HG03039 (cell line): ENCODE measurements at regions not wholly inside any gene's neighbourhood (a gene's known extent, or its start where the extent isn't known, plus 50 kb on each side); places are given as distances from the start of the nearest gene placed in this dataset.

Experiments
- ATAC-seq: cut with Tn5 transposase; IDR thresholded peaks from one replicate; pipeline ENCODE4 v1.9.1; 2021; ENCODE audit warnings: mild to moderate bottlenecking, moderate library complexity; ENCODE audit not compliant: unreplicated experiment

DNA sequence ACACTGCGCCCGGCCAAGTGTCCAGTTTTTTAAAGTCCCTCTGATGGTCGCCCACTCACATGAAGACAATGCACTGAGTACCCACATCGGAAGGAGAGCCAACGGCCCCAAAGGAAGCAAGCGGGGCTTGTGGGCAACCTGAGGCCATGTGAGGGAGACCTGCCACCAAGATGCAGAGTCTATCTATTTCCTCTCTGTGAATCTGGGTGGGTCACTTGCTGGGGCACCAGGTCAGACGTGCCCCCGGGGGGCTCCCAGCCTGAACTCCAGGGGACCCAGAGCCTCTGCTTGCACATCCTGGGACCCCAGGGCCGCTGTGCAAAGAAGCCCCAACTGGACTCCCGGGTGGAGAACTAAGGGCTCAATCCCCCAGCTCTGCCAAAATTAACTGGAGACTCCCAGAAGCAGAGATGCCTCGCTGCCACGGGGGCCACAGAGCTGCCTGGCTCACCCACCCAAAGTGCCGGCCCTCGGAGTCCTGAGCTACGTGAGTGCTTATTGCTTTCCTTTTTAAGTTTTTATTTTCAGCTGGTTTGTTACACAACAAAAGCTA is 106.4 kb downstream of the BRD1 start:
- no peak for ATAC-seq

DNA sequence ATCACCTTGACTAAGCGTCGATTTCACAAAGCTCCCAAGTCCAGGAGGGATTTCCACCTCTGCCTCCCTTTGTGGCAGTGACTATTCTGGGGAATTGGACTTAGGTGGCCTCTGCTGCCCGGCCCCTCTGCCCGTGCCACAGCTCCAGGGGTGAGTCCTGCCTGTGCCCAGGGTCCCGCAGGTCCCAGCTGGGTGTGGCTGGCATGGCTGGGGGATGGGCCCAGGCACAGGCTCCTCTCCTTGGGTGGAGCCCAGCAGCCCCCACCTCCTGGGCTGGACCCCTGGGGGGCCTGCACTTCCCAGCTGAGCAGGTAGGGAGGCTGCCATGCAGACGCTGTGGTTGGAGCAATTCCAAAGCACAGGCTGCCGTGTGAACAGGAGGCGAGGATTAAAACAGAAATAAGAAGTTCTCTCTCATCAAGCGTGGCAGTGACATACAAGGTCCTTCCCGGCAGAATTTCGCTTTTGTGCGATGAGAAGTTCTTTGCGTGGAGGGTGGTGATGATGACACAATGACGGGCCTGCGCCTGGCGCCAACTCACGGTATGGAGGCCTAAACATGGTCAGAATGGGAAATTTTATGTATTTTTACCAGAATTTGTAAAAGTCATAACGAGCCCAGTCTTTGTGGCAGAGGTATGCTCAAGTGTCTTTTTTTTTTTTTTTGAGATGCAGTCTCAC is 107.3 kb downstream of the BRD1 start:
- ATAC-seq = no peak

DNA sequence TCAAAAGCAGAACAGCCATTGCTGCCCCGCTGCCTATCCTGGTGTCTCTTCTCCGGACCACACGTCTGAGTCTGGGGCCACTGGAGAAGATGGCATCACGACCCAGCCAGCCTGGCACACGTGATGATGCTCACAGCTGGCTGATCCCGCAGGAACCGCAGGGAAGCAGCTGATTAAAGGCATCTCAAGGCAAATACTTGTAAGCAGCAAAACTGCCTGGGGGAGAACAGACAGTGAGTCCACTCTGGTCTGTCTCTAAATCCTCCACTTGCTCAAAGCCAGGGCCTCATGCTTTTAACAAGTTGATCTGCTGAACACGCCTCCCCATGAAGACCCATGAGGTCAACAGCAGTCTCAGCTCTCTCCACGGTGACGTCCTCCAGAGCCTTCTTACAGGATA is 108.6 kb downstream of the BRD1 start:
- no peak for ATAC-seq

DNA sequence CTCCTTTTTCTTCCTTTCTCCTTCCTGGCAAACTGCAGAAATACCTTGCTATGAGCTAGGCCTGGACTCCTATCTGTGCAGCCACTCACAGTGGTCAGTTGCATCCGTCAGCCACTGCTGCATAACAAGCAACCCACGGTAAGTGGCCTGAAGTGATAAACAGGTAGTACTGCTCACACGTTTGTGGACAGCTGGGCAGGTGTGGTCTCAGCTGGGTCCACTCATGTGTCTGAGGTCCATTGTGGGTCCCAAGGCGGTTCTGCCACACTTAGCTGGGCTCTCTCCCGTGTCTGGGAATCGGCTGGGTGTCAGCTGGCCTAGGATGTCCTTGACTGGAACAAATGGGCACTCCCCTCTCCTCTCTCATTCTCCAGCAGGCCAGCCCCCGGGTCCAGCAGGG is 109.3 kb downstream of the BRD1 start:
- ATAC-seq = no peak

DNA sequence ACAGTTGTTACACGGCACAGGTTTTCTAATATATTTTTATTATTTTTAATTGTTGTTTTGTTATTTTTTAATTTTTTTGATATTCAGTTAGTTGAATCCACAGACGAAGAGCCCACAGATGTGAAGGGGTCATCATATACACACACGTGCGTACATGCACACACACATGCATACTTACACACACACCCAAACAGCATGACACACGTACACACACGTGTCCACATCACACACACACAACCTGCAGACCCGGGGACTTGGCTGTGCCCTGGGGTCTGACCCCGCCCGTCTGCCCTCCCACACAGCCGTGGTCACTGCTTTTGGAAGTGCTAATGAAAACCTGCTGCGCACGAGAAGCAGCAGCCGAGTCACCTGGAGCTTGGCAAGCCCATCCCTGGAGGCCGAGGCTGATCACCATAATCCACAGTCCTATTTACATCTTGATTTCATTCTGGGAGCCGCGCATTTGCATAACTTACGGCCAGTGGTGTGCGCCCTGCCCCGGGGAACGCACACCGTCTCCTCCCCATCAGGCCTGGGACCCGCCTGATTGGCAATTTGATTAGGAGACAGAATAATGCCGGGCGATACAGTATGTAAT is 110.3 kb downstream of the BRD1 start:
- ATAC-seq = no peak

DNA sequence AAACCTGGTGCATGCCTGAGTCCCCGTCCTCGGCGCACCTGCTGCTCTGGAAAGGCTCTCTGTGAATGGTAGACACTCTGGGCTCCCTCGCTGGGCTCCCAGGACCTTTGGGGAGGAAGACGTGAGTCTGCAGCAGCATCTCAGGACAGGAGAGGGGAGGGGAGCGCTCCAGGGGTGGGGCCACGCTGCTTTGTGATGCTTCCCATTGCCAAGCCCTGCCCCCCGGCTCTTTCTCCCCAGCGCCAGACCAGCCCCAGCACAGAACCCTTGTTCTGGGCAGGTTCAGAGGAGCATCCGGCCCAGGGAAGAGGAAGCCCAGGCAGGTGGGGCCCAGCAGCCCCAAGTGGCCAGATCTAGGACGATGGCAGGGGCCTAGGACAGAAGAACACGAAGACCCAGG is 111.2 kb downstream of the BRD1 start:
- ATAC-seq = no peak

DNA sequence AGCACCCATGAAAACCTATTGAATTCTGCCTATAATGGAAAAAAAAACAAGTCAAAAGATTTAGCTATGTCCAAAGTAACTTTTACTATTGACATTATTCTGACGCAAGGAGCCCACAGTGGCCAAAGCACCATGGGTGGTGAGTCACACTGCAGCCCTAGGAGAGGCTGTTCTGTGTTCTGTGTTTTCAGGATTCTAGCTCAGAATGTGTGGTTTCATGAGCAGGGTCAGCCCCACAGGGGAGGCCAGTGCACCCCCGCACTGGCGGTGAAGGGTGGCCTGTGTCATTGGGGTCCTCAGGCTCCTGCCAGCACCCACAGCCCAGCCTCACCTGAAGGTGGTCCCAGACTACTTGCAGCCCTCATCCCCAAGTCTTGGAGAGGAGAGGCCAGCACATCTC is 112.2 kb downstream of the BRD1 start:
- ATAC-seq = no peak

DNA sequence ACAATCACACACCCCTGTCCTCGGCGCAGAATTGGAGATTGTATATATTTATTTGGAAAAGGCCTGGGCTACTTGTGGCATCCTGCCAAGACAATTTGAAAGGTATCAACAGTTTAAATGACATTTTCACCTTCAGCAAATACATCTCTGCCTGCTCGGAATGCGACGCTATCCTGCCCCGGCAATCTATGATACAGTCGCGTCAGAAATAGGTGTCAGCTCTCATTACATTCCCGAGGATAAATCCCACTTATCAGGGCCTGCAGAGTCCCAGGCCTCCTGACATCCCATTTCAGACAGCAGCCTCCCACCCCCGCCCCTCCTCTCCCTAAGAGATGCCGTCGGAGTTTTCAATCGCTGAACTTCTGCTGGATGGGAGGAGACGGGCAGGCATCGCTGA is 114.7 kb downstream of the BRD1 start:
- no peak for ATAC-seq

DNA sequence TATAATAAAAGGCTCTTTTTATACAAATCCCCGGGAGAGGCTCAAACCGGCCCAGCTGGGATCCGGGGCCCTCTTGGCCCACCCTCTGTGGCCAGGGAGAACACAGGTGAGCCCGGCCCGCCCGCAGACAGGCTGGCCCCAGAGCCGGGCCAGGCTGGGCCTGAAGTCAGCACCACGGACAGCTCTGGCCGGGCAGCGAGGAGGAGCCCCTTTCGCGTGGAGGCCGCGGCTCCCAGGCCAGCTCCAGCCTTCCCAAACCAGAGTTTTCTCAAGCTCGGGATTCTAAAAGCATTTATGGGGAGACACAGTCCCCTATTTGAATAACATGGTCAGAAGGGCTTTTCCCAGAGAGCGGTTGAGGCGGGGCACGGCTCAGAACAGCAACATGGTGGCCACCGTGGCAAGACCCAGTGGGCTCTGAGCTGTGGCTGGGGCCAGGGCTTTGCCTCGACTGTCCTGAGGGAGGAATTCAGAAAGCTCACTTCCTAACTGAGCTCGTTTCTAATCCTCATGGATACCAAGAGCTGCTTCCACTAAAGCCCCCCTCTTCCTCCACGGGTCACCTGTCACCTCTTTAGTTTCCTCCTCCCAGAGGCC is 115.4 kb downstream of the BRD1 start:
- ATAC-seq = no peak

DNA sequence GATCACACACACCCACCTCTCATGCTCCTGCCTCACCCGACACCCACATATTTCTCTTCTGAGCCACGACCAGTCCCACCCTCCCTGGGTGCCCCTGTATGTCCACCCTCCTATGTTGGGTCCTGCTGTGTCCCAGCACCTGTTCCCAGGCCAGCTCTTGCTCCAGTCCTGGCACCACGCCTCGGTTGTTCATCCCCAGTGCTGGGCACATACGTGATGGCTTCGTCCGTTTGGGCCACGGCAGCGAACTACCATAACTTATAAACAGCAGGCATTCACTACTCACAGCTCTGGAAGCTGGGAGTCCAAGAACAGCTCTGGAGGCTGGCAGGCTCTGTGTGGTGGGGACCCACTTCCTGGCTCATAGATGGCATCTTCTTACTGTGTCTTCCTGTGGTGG is 116.9 kb downstream of the BRD1 start:
- ATAC-seq = no peak

DNA sequence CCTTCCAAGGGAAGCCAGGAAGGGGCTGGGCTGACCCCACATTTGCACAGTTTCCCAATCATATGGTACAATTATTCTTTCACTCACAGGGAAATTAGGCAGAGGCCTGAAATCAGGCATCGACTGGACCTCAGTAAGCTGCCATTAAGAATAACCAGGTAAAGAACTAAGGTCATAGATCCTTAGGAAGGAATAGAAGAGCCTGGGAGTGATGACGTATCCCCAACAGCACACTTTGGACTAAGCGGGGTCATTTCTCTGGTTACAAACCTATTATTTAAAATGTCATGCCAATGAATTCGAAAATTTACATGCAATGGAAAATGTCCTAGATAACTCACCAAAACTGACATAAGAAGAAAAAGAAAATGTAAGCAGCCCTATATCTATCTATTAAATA is 118.2 kb downstream of the BRD1 start:
- ATAC-seq = no peak

DNA sequence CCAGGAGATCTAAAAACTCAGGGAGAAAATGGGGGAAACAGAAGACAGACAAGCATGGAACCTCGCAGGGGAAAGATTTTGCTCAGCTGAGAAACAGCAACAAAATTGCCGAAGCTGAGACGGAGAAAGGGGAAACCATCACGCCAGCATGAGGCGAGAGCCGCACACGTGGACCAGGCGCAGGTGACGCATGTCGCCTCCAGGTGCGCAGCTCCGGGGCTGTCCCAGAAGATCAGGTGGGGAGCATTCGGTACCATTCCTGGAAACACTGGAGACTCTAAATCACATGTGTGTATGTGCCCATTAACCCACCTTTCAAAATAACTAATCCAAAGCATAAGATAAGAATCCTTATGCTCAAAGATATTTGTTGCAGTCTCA is 121.7 kb downstream of the BRD1 start:
- no peak for ATAC-seq

DNA sequence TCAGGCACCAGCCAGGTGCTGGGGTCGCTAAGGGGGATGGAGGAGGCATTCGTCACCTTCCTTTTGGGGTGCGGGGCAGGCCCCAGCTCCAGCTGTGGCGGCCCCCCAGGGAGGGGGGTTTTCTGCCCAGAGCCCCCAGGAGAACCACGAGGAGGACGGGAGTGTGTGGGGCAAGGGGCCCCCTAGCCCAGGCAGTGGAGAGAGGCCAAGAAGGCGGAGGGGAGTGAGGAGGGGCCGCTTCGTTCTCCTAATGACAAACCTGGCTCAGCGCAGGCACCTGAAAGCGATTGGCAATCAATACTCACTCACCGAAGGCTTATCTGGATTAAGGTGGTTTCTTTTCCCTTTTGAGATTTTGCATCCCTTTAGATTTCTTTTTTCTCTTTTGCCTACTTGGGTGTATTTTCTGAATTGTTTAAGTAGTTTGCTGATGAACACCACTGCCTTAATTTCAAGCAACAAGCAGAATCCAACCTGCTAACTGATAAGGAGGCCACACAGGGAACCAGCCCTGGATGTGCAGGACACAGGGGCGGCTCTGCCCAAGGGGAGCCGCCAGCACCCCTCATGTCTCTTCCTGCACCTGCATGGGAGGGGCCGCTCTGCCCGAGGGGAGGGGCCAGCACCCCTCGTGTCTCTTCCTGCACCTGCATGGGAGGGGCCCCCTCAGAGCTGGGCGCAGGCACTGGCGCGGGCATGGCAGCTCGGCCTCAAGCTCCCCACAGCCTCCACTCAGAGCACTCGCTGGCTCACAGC is 122.3 kb downstream of the BRD1 start:
- ATAC-seq = no peak

DNA sequence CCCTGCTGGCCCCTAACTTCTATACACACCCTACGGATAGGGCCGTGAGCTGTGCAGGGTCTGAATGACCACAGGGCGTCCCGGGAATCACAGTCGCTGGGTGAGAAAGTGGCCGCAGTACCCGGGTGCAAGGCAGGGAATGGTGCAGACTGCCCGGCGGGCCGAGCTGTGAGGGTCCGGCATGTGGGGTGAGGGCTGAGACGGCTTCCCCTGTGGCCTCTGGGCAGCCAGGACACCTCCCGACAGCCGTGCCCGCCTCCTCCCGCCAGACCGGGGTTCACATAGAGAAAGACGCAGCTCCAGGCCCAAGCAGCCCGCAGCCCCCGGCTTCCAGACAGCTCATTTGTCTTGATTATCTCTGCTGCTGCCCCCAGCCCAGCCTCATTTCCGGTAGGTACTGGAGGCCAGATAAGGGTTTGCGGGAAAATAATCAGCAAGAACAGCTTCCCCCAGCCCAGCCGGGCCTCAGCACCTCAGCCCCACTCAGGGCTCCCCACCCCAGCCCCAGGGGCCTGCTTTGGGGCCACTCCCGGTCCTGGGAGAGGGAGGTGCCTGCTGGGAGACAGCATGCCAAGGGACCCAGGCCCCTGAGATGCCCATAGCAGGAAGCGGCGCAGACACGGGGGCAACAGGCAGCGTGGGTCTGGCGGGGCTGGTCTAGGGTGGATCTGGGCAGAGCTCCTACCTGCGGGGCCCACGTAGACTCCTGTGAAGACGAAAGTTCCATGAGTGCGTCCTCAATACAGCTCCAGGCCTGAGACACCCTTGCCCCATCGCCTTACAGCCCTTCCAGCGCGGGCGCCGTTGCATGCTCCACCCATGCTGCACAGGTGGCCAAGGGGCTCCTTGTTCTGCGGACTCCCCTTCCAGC is 123.1 kb downstream of the BRD1 start:
- ATAC-seq = no peak

DNA sequence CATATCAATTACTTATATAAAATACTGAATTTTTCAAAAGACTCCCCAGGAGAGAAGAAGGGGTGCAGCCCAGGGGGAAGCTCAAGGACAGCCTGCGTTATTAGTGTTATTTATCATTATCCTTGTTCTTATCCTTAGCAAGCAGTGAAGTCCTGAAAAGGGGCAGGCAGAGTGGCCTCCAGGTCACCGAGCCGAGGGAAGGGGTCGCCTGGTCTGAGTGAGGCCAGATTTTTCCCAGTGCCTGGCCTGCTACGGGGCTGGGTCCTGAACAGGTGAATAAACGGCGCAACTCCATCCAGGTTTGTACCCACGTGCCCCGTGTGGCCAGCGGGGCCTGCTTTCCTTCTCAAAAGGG is 123.7 kb downstream of the BRD1 start:
- no peak for ATAC-seq

DNA sequence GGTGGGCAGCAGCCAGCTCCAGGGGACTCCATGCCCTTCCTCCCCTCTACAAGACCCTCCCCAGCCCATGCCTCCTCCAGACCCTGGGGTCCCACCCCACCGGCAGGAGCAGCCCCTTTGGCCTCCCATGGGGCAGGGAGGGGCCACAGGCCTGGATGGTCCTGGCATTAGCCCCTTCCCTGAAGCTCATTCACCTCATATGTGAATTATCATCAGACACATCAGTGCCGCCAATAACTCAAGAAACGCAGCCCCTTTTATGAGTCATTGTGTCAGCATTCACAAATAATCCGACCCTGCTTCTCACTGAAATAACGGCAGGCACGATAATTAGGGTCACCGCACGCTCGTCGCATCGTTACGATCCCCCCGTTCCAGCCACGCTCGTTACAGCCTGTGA is 124.2 kb downstream of the BRD1 start:
- no peak for ATAC-seq

DNA sequence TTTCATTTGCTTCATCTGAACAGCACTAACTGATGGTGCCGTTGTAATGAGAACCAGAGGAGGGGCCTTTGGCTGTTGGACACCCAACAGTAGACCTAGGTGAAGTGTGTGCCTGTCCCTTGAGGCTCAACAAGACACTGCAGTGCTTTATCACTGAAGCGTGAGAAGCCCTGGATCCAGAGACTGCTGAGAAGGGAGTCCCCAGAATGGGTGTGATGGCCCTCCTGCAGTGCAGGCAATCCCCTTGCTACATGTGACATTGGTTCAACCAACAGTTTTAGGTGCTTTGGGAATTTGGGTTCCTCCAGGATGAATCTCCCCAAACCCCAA is 125.6 kb downstream of the BRD1 start:
- no peak for ATAC-seq

DNA sequence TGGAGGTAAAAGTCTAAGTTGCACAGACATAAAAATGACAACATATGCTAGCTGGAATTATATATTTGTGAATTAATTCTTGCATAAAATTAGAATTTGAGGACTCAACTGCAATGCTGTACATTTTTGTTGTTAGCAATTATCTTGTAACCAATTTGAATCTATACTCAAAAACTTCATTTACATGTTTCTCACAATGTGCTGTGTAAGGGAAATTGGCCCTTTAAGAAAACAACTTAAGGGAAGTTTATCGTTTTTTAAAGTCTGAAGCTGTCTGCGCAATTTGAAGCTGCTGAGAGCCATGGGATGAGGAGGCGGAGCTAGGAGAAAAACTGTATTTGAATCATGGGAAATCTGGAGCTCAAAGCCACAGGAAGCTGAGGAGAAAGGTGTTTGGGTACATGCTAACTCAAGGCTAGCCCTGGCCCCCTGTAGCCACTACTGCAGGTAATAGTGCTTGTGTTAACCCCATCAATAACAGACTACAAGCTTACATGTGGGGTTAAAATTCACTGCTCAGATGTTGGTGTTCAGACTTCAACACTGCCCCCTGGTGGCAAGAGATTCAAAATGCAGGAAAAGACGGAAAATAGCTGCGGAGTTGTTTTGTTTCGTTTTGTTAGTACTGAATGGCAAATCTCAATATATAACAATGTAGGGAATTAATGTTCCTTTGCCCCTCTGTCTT is 126.1 kb downstream of the BRD1 start:
- no peak for ATAC-seq

DNA sequence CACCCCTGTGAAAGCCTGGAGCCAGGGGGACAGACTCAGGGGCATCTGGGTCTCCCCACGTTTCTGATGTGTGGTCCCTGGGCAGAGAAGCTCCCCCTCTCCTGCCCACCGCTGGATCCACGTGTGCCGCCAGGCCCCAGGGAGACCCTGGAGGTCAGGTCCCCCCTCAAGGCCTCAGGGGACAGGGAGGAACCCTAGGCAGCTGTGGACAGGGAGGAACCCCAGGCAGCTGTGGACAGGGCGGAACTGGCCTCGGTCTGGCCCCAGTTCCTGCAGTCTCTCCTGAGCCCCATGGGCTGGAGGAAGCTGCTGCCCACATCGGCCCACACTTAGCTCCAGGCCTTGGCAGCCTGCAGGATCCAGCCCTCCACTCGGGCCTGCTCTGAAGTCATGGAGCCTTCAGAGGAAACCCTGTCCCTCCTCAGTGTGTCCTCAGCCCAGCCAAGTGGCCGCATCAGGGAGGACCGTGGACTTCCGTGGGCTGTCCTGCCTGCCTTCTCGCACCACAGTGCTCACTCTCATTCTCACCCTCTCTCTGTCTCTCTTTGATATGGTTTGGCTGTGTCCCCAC is 127.7 kb downstream of the BRD1 start:
- ATAC-seq = no peak

DNA sequence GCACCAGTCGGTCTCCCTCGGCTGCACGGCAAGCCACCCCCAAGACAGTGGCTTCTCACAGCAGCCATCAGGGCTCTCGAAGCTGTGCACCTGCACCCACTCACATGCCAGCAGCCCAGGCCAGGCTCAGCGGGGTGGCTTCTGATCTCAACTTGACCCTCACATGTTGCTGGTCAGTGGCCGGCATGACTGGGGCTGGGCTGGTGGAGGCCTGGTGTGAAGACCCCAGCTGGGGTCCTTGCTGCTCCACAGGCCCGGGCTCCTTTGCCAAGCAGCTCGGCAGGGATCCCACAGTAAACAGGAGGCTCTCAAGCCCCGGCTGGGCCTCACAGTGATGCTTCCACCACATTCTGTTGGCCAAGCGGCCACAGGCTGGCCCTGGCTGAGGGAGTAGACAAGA is 128.2 kb downstream of the BRD1 start:
- no peak for ATAC-seq
